Suprapubic skin (tissue), 4 donors: ENCODE measurements at regions not wholly inside any gene's neighbourhood (a gene's known extent, or its start where the extent isn't known, plus 50 kb on each side); places are given as distances from the start of the nearest gene placed in this dataset.

Experiments
- EP300 ChIP-seq: sonication (generic); formaldehyde crosslinking; IDR thresholded peaks from one replicate; pipeline ENCODE4 v1.6.1; 2017; ENCODE audit warnings: antibody characterized with exemption
- POLR2A ChIP-seq, 2 donors: fragments of 450-650 bp; IDR thresholded peaks; one replicate each; pipeline ENCODE4 v1.6.1; 2017; ENCODE audit warnings: antibody characterized with exemption in 2 of 2, mild to moderate bottlenecking in 2 of 2, moderate library complexity in 2 of 2
- POLR2AphosphoS5 ChIP-seq, 3 donors: sonication (generic); formaldehyde crosslinking; IDR thresholded peaks; one replicate each; pipeline ENCODE4 v1.6.1; 2017; ENCODE audit warnings: antibody characterized with exemption in 3 of 3
- TF ChIP-seq, protein P1 (sequence below), 2 donors: fragments of 200-600 bp in 1 of 2; fragments of 450-650 bp in 1 of 2; sonication (generic) in 1 of 2; IDR thresholded peaks; one replicate each; pipeline ENCODE4 v1.5.1; 2016 to 2019; ENCODE audit warnings: antibody characterized with exemption in 2 of 2, mild to moderate bottlenecking in 1 of 2, moderate library complexity in 1 of 2

DNA sequence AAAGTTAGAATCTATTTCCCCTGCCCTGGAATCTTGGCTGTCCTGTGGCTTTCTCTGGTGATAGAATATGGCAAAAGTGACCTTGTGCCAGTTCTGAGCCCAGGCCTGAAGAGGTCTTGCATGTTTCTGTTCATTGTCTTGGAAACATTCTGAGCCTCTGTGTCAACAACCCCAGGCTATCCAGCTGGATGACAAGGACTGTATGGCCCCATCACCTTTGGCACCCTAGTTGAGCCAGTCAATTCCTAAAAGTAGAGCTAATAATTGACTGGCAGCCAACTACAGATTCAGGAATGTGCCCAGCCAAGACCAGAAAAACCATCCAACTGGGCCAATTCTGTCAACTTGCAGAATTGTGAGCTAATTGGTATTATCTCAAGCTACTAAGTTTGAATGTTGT lies 514.1 kb upstream of the LARGE1 start:
- TF ChIP-seq POLR2AphosphoS5 (IDR thresholded peaks at IDR 0.05) (no peak), POLR2A (IDR thresholded peaks at IDR 0.05) (no peak), EP300 (no peak)
- TF ChIP-seq, protein P1, sequence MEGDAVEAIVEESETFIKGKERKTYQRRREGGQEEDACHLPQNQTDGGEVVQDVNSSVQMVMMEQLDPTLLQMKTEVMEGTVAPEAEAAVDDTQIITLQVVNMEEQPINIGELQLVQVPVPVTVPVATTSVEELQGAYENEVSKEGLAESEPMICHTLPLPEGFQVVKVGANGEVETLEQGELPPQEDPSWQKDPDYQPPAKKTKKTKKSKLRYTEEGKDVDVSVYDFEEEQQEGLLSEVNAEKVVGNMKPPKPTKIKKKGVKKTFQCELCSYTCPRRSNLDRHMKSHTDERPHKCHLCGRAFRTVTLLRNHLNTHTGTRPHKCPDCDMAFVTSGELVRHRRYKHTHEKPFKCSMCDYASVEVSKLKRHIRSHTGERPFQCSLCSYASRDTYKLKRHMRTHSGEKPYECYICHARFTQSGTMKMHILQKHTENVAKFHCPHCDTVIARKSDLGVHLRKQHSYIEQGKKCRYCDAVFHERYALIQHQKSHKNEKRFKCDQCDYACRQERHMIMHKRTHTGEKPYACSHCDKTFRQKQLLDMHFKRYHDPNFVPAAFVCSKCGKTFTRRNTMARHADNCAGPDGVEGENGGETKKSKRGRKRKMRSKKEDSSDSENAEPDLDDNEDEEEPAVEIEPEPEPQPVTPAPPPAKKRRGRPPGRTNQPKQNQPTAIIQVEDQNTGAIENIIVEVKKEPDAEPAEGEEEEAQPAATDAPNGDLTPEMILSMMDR (IDR thresholded peaks at IDR 0.05): no peak
